ENCODE measurements at regions not wholly inside any gene's neighbourhood (a gene's known extent, or its start where the extent isn't known, plus 50 kb on each side); places are given as distances from the start of the nearest gene placed in this dataset.

- Histone ChIP-seq H3K27me3 (replicated peaks; ENCODE audit: insufficient read depth, low read depth, low read length, poor library complexity) (peaks cover 12% of the 10 kb centered on the region), H3K27ac (ENCODE audit: low read depth, low read length, poor library complexity, severe bottlenecking) (no peak overlapping the region), H3K4me1 (ENCODE audit: insufficient read depth, low read length, poor library complexity, severe bottlenecking) (no peaks in the 10 kb centered on the region), H3K4me3 (ENCODE audit: low read depth, low read length, poor library complexity, severe bottlenecking) (no peak overlapping the region), H3K9me3 (ENCODE audit: low read depth, low read length, poor library complexity, severe bottlenecking) (no peaks in the 10 kb centered on the region), H3K36me3 (ENCODE audit: insufficient read depth, low read length, poor library complexity, severe bottlenecking) (no peaks in the 10 kb centered on the region)
- DNase-seq (ENCODE audit: low spot score), result no peak
- TF ChIP-seq EZH2 (IDR thresholded peaks at IDR 0.05; ENCODE audit: borderline replicate concordance, low read depth, low read length, poor library complexity, severe bottlenecking) (no peak), CTCF (conservative IDR thresholded peaks at IDR 0.05; ENCODE audit: low read depth, low read length) (no peak)
- ChIA-PET POLR2A (ENCODE audit: low non-redundant PET) (no interaction called here), CTCF (no interaction called here)
- intact Hi-C loops (cut with micrococcal nuclease; ENCODE audit: unreplicated experiment), result no loop called here
- BruUV-seq (replicated peaks), result no TSS peak
These were observed 383.3 kb downstream of the PSAT1 start for GRCh38 chr9:78680196-78680595.

- no peaks in the 10 kb centered on the region for H3K36me3 ChIP-seq (ENCODE audit: insufficient read depth, low read length, poor library complexity, severe bottlenecking)
- ChIA-PET POLR2A (ENCODE audit: low non-redundant PET) (no interaction called here), CTCF (no interaction called here)
- no peaks in the 10 kb centered on the region for H3K9me3 ChIP-seq (ENCODE audit: low read depth, low read length, poor library complexity, severe bottlenecking)
- no peak overlapping the region for H3K27ac ChIP-seq (ENCODE audit: low read depth, low read length, poor library complexity, severe bottlenecking)
- no peaks in the 10 kb centered on the region for H3K27me3 ChIP-seq (replicated peaks; ENCODE audit: insufficient read depth, low read depth, low read length, poor library complexity)
- no TSS peak for BruUV-seq (replicated peaks)
- TF ChIP-seq EZH2 (IDR thresholded peaks at IDR 0.05; ENCODE audit: borderline replicate concordance, low read depth, low read length, poor library complexity, severe bottlenecking), result no peak
- TF ChIP-seq CTCF (conservative IDR thresholded peaks at IDR 0.05; ENCODE audit: low read depth, low read length), result no peak
- intact Hi-C loops (cut with micrococcal nuclease; ENCODE audit: unreplicated experiment), result no loop called here
- no peak for DNase-seq (ENCODE audit: low spot score)
- H3K4me1 ChIP-seq (ENCODE audit: insufficient read depth, low read length, poor library complexity, severe bottlenecking), result no peaks in the 10 kb centered on the region
- H3K4me3 ChIP-seq (ENCODE audit: low read depth, low read length, poor library complexity, severe bottlenecking), result no peak overlapping the region
These were observed 385.3 kb downstream of the PSAT1 start for GRCh38 chr9:78682216-78682615.

GRCh38 chr9:78685471-78685870, 388.5 kb downstream of the PSAT1 start:
- no peaks in the 10 kb centered on the region for H3K9me3 ChIP-seq (ENCODE audit: low read depth, low read length, poor library complexity, severe bottlenecking)
- intact Hi-C loops (cut with micrococcal nuclease; ENCODE audit: unreplicated experiment), result no loop called here
- no peak for TF ChIP-seq EZH2 (IDR thresholded peaks at IDR 0.05; ENCODE audit: borderline replicate concordance, low read depth, low read length, poor library complexity, severe bottlenecking)
- TF ChIP-seq CTCF (conservative IDR thresholded peaks at IDR 0.05; ENCODE audit: low read depth, low read length), result no peak
- no peaks in the 10 kb centered on the region for H3K36me3 ChIP-seq (ENCODE audit: insufficient read depth, low read length, poor library complexity, severe bottlenecking)
- POLR2A ChIA-PET (ENCODE audit: low non-redundant PET), result no interaction called here
- DNase-seq (ENCODE audit: low spot score), result no peak
- no peak overlapping the region for H3K27ac ChIP-seq (ENCODE audit: low read depth, low read length, poor library complexity, severe bottlenecking)
- CTCF ChIA-PET, result no interaction called here
- no peaks in the 10 kb centered on the region for H3K27me3 ChIP-seq (replicated peaks; ENCODE audit: insufficient read depth, low read depth, low read length, poor library complexity)
- BruUV-seq (replicated peaks), result no TSS peak
- H3K4me1 ChIP-seq (ENCODE audit: insufficient read depth, low read length, poor library complexity, severe bottlenecking), result no peaks in the 10 kb centered on the region
- no peak overlapping the region for H3K4me3 ChIP-seq (ENCODE audit: low read depth, low read length, poor library complexity, severe bottlenecking)

All from A673 (cell line).